ENCODE measurements at regions not wholly inside any gene's neighbourhood (a gene's known extent, or its start where the extent isn't known, plus 50 kb on each side); places are given as distances from the start of the nearest gene placed in this dataset.

- POLR2A ChIA-PET, result no interaction called here
- no peak overlapping the region for H3K4me3 ChIP-seq (ENCODE audit: low read depth, low read length)
- no peak for DNase-seq (ENCODE audit: low read depth)
- CTCF ChIA-PET, result interaction anchor here (1.2 kb wide), 1 partner anchor 9 kb away, joined by 5 read pairs; no protein-coding TSS in a partner anchor
- peaks cover 26% of the 10 kb centered on the region for H3K36me3 ChIP-seq (ENCODE audit: control insufficient read depth, insufficient read depth, low read length)
- H3K27me3 ChIP-seq (ENCODE audit: control insufficient read depth, insufficient read depth, low read length), result no peaks in the 10 kb centered on the region
- no peak for TF ChIP-seq CTCF (IDR thresholded peaks at IDR 0.05; ENCODE audit: insufficient read depth, low read depth, low read length)
Measured at GRCh38 chr22:25353516-25354445, 134.3 kb downstream of the CRYBB2 start.

- DNase-seq (ENCODE audit: low read depth), result no peak
- no peak for TF ChIP-seq CTCF (IDR thresholded peaks at IDR 0.05; ENCODE audit: insufficient read depth, low read depth, low read length)
- ChIA-PET CTCF (interaction anchor here (1.2 kb wide), 1 partner anchor 8 kb away, joined by 5 read pairs; no protein-coding TSS in a partner anchor), POLR2A (no interaction called here)
- Histone ChIP-seq H3K27me3 (ENCODE audit: control insufficient read depth, insufficient read depth, low read length) (no peaks in the 10 kb centered on the region), H3K4me3 (ENCODE audit: low read depth, low read length) (no peak overlapping the region), H3K36me3 (ENCODE audit: control insufficient read depth, insufficient read depth, low read length) (peaks cover 28% of the 10 kb centered on the region)
Measured at GRCh38 chr22:25354456-25354855, 135.0 kb downstream of the CRYBB2 start.

- ChIA-PET POLR2A (no interaction called here), CTCF (interaction anchor here (1.5 kb wide), 1 partner anchor 90 kb away, joined by 3 read pairs; no protein-coding TSS in a partner anchor)
- no peak for DNase-seq (ENCODE audit: low read depth)
- no peak overlapping the region for H3K4me3 ChIP-seq (ENCODE audit: low read depth, low read length)
- no peaks in the 10 kb centered on the region for H3K27me3 ChIP-seq (ENCODE audit: control insufficient read depth, insufficient read depth, low read length)
- peaks cover 24% of the 10 kb centered on the region for H3K36me3 ChIP-seq (ENCODE audit: control insufficient read depth, insufficient read depth, low read length)
- TF ChIP-seq CTCF (IDR thresholded peaks at IDR 0.05; ENCODE audit: insufficient read depth, low read depth, low read length), result no peak
Measured at GRCh38 chr22:25357132-25357455, 137.7 kb downstream of the CRYBB2 start.

- CTCF ChIA-PET, result interaction anchor here (1.1 kb wide), 1 partner anchor 415 kb away, joined by 5 read pairs; no protein-coding TSS in a partner anchor
Measured at GRCh38 chr22:25357606-25358420, 138.4 kb downstream of the CRYBB2 start.

More at GRCh38 chr22:25357606-25358420, 138.4 kb downstream of the CRYBB2 start:
- POLR2A ChIA-PET, result no interaction called here
- no peak overlapping the region for H3K4me3 ChIP-seq (ENCODE audit: low read depth, low read length)
- DNase-seq (ENCODE audit: low read depth), result no peak
- TF ChIP-seq CTCF (IDR thresholded peaks at IDR 0.05; ENCODE audit: insufficient read depth, low read depth, low read length), result no peak
- no peaks in the 10 kb centered on the region for H3K27me3 ChIP-seq (ENCODE audit: control insufficient read depth, insufficient read depth, low read length)
- peaks cover 21% of the 10 kb centered on the region for H3K36me3 ChIP-seq (ENCODE audit: control insufficient read depth, insufficient read depth, low read length)

Data from BJ (cell line).